ENCODE measurements at regions not wholly inside any gene's neighbourhood (a gene's known extent, or its start where the extent isn't known, plus 50 kb on each side); places are given as distances from the start of the nearest gene placed in this dataset.

DNA sequence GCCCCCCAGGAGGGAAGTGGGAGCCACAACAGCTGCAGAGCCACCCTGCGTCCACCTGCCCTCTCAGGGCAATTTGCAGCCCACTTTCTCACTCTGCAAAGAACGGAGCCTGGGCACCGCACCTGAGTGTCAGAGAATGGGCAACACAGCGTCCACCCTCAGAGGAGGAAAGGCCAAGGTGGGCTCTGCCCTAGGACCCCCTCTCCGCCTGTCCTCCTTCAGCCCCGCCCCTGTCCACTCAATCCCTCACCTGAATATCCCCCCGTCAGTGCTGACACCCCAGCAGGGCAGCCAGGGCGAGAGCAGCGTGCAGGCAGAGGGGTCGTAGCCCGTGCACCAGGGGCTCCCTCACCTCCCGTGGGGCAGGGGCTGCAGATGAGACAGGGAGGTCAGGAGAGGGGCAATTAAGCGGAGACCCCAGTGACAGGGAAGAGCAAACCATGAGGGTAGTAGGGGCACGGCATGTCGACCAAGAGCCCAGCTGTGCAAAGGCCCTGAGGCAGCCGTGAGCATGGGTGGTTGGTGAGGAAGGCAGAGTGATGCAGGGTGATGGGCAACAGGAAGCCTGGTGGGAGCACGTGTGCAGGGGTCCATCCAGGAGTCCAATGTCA, 140.3 kb downstream of the OLFM1 start:
- Histone ChIP-seq H3K9me3 (ENCODE audit: insufficient read depth, low read length) (no peaks in the 10 kb centered on the region), H3K4me3 (ENCODE audit: insufficient read depth, low read length, poor library complexity, severe bottlenecking) (no peak overlapping the region), H3F3A (ENCODE audit: insufficient read depth) (no peaks in the 10 kb centered on the region), H4K20me1 (ENCODE audit: low read depth, low read length) (no peaks in the 10 kb centered on the region), H3K79me2 (ENCODE audit: insufficient read depth, low read length) (no peaks in the 10 kb centered on the region), H3K4me2 (ENCODE audit: low read depth, low read length, poor library complexity, severe bottlenecking) (no peak overlapping the region), H3K9me2 (replicated peaks; ENCODE audit: insufficient read depth, low read length) (no peaks in the 10 kb centered on the region), H3K36me3 (ENCODE audit: low read length) (no peaks in the 10 kb centered on the region), H3K9ac (ENCODE audit: low read length) (no peak overlapping the region), H2AFZ (ENCODE audit: low read depth, low read length, severe bottlenecking) (no peak overlapping the region), H3K27me3 (ENCODE audit: low read length) (no peaks in the 10 kb centered on the region), H3K27ac (ENCODE audit: low read depth, low read length) (no peak overlapping the region)
- TF ChIP-seq, protein P1, sequence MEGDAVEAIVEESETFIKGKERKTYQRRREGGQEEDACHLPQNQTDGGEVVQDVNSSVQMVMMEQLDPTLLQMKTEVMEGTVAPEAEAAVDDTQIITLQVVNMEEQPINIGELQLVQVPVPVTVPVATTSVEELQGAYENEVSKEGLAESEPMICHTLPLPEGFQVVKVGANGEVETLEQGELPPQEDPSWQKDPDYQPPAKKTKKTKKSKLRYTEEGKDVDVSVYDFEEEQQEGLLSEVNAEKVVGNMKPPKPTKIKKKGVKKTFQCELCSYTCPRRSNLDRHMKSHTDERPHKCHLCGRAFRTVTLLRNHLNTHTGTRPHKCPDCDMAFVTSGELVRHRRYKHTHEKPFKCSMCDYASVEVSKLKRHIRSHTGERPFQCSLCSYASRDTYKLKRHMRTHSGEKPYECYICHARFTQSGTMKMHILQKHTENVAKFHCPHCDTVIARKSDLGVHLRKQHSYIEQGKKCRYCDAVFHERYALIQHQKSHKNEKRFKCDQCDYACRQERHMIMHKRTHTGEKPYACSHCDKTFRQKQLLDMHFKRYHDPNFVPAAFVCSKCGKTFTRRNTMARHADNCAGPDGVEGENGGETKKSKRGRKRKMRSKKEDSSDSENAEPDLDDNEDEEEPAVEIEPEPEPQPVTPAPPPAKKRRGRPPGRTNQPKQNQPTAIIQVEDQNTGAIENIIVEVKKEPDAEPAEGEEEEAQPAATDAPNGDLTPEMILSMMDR (IDR thresholded peaks at IDR 0.05; ENCODE audit: insufficient read depth, low read length, poor library complexity, severe bottlenecking) = no peak
- TF ChIP-seq EZH2phosphoT487 (conservative IDR thresholded peaks at IDR 0.05; ENCODE audit: low read length) = no peak

DNA sequence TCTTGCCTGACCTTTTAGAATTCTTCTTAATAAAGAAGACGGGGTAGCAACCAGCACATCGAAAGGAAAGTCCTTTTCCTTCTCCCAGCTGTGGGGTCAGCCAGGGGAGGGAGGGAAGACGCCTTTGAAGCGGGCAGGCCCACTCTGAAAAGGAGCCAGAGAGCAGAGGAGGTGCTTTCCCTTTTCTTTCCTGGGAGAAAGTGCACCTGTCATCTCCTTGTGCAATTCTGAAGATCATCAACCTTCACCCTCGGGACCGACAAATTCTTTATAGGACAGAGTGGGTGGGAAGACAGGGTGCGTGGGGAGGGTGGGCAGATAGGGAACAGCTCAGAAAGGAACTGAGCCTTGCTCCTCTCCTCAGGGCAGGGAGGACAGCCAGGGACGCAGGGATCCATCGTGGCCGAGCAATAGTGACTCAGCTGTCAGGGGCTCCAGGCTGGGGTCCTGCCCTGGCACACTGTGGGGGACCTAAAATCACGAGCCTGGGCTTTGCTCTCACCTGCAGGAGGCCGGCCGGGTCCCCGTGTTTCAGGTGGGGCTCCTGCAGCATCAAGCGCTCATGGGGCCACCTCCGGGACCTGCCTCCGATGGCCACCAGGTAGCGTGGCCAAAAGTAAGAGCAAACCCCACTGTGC, 141.0 kb downstream of the OLFM1 start:
- Histone ChIP-seq H3K79me2 (ENCODE audit: insufficient read depth, low read length) (no peaks in the 10 kb centered on the region), H3F3A (ENCODE audit: insufficient read depth) (no peaks in the 10 kb centered on the region), H3K4me3 (ENCODE audit: insufficient read depth, low read length, poor library complexity, severe bottlenecking) (no peak overlapping the region), H3K4me2 (ENCODE audit: low read depth, low read length, poor library complexity, severe bottlenecking) (no peak overlapping the region), H3K9ac (ENCODE audit: low read length) (no peak overlapping the region), H3K27ac (ENCODE audit: low read depth, low read length) (no peak overlapping the region), H3K27me3 (ENCODE audit: low read length) (no peaks in the 10 kb centered on the region), H2AFZ (ENCODE audit: low read depth, low read length, severe bottlenecking) (no peak overlapping the region), H3K9me3 (ENCODE audit: insufficient read depth, low read length) (no peaks in the 10 kb centered on the region), H3K9me2 (replicated peaks; ENCODE audit: insufficient read depth, low read length) (no peaks in the 10 kb centered on the region), H3K36me3 (ENCODE audit: low read length) (no peaks in the 10 kb centered on the region), H4K20me1 (ENCODE audit: low read depth, low read length) (no peaks in the 10 kb centered on the region)
- TF ChIP-seq, protein P1 (IDR thresholded peaks at IDR 0.05; ENCODE audit: insufficient read depth, low read length, poor library complexity, severe bottlenecking) = no peak
- no peak for TF ChIP-seq EZH2phosphoT487 (conservative IDR thresholded peaks at IDR 0.05; ENCODE audit: low read length)

DNA sequence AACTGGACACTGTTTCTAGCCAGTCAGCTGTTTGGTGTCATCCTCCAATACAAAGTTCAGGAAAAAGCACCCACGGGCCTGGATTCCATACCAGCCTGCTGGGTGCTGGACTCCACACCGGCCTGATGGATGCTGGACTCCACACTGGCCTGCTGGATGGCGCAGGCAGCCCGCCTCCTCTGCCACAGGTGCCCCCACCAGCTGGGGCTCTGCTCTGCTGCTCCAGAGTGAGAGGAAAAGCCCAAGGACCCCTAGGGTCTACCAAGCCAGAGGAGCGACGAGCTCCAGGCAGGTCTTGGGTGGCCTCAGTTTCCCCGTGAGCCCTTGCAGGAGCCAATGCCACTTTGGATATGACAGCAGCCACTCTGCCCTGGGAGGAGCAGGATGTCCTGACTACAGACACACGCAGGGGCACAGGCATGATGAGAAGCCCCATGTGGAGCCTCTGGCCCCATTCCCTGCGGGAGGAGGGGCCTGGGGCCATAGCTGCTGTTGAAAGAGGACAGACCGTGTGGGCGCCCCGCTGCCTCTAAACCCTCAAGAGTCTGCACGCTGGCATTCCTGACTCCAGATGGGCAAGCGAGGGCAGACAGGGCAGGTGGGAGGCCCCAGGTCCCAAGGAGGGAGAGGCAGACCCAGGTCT, 141.6 kb downstream of the OLFM1 start:
- H3K4me3 ChIP-seq (ENCODE audit: insufficient read depth, low read length, poor library complexity, severe bottlenecking) = no peak overlapping the region
- no peaks in the 10 kb centered on the region for H3F3A ChIP-seq (ENCODE audit: insufficient read depth)
- no peaks in the 10 kb centered on the region for H3K27me3 ChIP-seq (ENCODE audit: low read length)
- no peaks in the 10 kb centered on the region for H3K36me3 ChIP-seq (ENCODE audit: low read length)
- H3K9me3 ChIP-seq (ENCODE audit: insufficient read depth, low read length) = no peaks in the 10 kb centered on the region
- no peaks in the 10 kb centered on the region for H4K20me1 ChIP-seq (ENCODE audit: low read depth, low read length)
- no peaks in the 10 kb centered on the region for H3K9me2 ChIP-seq (replicated peaks; ENCODE audit: insufficient read depth, low read length)
- no peak overlapping the region for H3K27ac ChIP-seq (ENCODE audit: low read depth, low read length)
- H3K79me2 ChIP-seq (ENCODE audit: insufficient read depth, low read length) = no peaks in the 10 kb centered on the region
- TF ChIP-seq, protein P1 (IDR thresholded peaks at IDR 0.05; ENCODE audit: insufficient read depth, low read length, poor library complexity, severe bottlenecking) = no peak
- TF ChIP-seq EZH2phosphoT487 (conservative IDR thresholded peaks at IDR 0.05; ENCODE audit: low read length) = no peak
- H3K4me2 ChIP-seq (ENCODE audit: low read depth, low read length, poor library complexity, severe bottlenecking) = no peak overlapping the region
- no peak overlapping the region for H2AFZ ChIP-seq (ENCODE audit: low read depth, low read length, severe bottlenecking)
- H3K9ac ChIP-seq (ENCODE audit: low read length) = no peak overlapping the region
